ENCODE measurements at regions not wholly inside any gene's neighbourhood (a gene's known extent, or its start where the extent isn't known, plus 50 kb on each side); places are given as distances from the start of the nearest gene placed in this dataset.

GRCh38 chr18:78679031-78679430 lies 300.6 kb upstream of the SALL3 start:
- Histone ChIP-seq H3K27me3 (ENCODE audit: control insufficient read depth in 1 of 2, insufficient read depth in 2 of 2, low read length in 2 of 2) (no peaks in the 10 kb centered on the region), H3K27ac (ENCODE audit: low read depth, low read length) (no peak overlapping the region), H3K36me3 (ENCODE audit: control insufficient read depth in 1 of 2, insufficient read depth in 2 of 2, low read length in 2 of 2) (no peaks in the 10 kb centered on the region), H3K4me3 (ENCODE audit: low read depth in 1 of 2, low read length in 2 of 2) (no peak overlapping the region), H3K9ac (ENCODE audit: low read depth in 1 of 2, low read length in 2 of 2) (no peak overlapping the region), H3K9me3 (ENCODE audit: control insufficient read depth in 1 of 2, low read length in 2 of 2) (no peaks in the 10 kb centered on the region), H3K4me1 (ENCODE audit: control insufficient read depth in 1 of 2, insufficient read depth in 2 of 2, low read length in 2 of 2) (no peaks in the 10 kb centered on the region)

GRCh38 chr18:78679613-78680260 lies 299.9 kb upstream of the SALL3 start:
- no peak overlapping the region for H3K27ac ChIP-seq (ENCODE audit: low read depth, low read length)
- no peaks in the 10 kb centered on the region for H3K4me1 ChIP-seq (ENCODE audit: control insufficient read depth in 1 of 2, insufficient read depth in 2 of 2, low read length in 2 of 2)
- H3K4me3 ChIP-seq (ENCODE audit: low read depth in 1 of 2, low read length in 2 of 2) = no peak overlapping the region
- no peaks in the 10 kb centered on the region for H3K9me3 ChIP-seq (ENCODE audit: control insufficient read depth in 1 of 2, low read length in 2 of 2)
- no peaks in the 10 kb centered on the region for H3K36me3 ChIP-seq (ENCODE audit: control insufficient read depth in 1 of 2, insufficient read depth in 2 of 2, low read length in 2 of 2)
- H3K9ac ChIP-seq (ENCODE audit: low read depth in 1 of 2, low read length in 2 of 2) = no peak overlapping the region
- no peaks in the 10 kb centered on the region for H3K27me3 ChIP-seq (ENCODE audit: control insufficient read depth in 1 of 2, insufficient read depth in 2 of 2, low read length in 2 of 2)

- Histone ChIP-seq H3K4me1 (ENCODE audit: control insufficient read depth in 1 of 2, insufficient read depth in 2 of 2, low read length in 2 of 2) (no peaks in the 10 kb centered on the region), H3K27ac (ENCODE audit: low read depth, low read length) (no peak overlapping the region), H3K9me3 (ENCODE audit: control insufficient read depth in 1 of 2, low read length in 2 of 2) (no peaks in the 10 kb centered on the region), H3K4me3 (ENCODE audit: low read depth in 1 of 2, low read length in 2 of 2) (no peak overlapping the region), H3K36me3 (ENCODE audit: control insufficient read depth in 1 of 2, insufficient read depth in 2 of 2, low read length in 2 of 2) (no peaks in the 10 kb centered on the region), H3K27me3 (ENCODE audit: control insufficient read depth in 1 of 2, insufficient read depth in 2 of 2, low read length in 2 of 2) (no peaks in the 10 kb centered on the region), H3K9ac (ENCODE audit: low read depth in 1 of 2, low read length in 2 of 2) (no peak overlapping the region)
Observed at GRCh38 chr18:78681396-78681795, 298.2 kb upstream of the SALL3 start.

- H3K27me3 ChIP-seq (ENCODE audit: control insufficient read depth in 1 of 2, insufficient read depth in 2 of 2, low read length in 2 of 2) = no peaks in the 10 kb centered on the region
- H3K4me1 ChIP-seq (ENCODE audit: control insufficient read depth in 1 of 2, insufficient read depth in 2 of 2, low read length in 2 of 2) = no peaks in the 10 kb centered on the region
- H3K27ac ChIP-seq (ENCODE audit: low read depth, low read length) = no peak overlapping the region
- no peaks in the 10 kb centered on the region for H3K36me3 ChIP-seq (ENCODE audit: control insufficient read depth in 1 of 2, insufficient read depth in 2 of 2, low read length in 2 of 2)
- no peak overlapping the region for H3K9ac ChIP-seq (ENCODE audit: low read depth in 1 of 2, low read length in 2 of 2)
- no peak overlapping the region for H3K4me3 ChIP-seq (ENCODE audit: low read depth in 1 of 2, low read length in 2 of 2)
- H3K9me3 ChIP-seq (ENCODE audit: control insufficient read depth in 1 of 2, low read length in 2 of 2) = no peaks in the 10 kb centered on the region
Observed at GRCh38 chr18:78681934-78682333, 297.7 kb upstream of the SALL3 start.

GRCh38 chr18:78682716-78683115 lies 296.9 kb upstream of the SALL3 start:
- Histone ChIP-seq H3K27me3 (ENCODE audit: control insufficient read depth in 1 of 2, insufficient read depth in 2 of 2, low read length in 2 of 2) (no peaks in the 10 kb centered on the region), H3K9me3 (ENCODE audit: control insufficient read depth in 1 of 2, low read length in 2 of 2) (no peaks in the 10 kb centered on the region), H3K36me3 (ENCODE audit: control insufficient read depth in 1 of 2, insufficient read depth in 2 of 2, low read length in 2 of 2) (no peaks in the 10 kb centered on the region), H3K9ac (ENCODE audit: low read depth in 1 of 2, low read length in 2 of 2) (no peak overlapping the region), H3K27ac (ENCODE audit: low read depth, low read length) (no peak overlapping the region), H3K4me1 (ENCODE audit: control insufficient read depth in 1 of 2, insufficient read depth in 2 of 2, low read length in 2 of 2) (no peaks in the 10 kb centered on the region), H3K4me3 (ENCODE audit: low read depth in 1 of 2, low read length in 2 of 2) (no peak overlapping the region)

- Histone ChIP-seq H3K27me3 (ENCODE audit: control insufficient read depth in 1 of 2, insufficient read depth in 2 of 2, low read length in 2 of 2) (no peaks in the 10 kb centered on the region), H3K9ac (ENCODE audit: low read depth in 1 of 2, low read length in 2 of 2) (no peak overlapping the region), H3K4me3 (ENCODE audit: low read depth in 1 of 2, low read length in 2 of 2) (no peak overlapping the region), H3K4me1 (ENCODE audit: control insufficient read depth in 1 of 2, insufficient read depth in 2 of 2, low read length in 2 of 2) (no peaks in the 10 kb centered on the region), H3K27ac (ENCODE audit: low read depth, low read length) (no peak overlapping the region), H3K36me3 (ENCODE audit: control insufficient read depth in 1 of 2, insufficient read depth in 2 of 2, low read length in 2 of 2) (no peaks in the 10 kb centered on the region), H3K9me3 (ENCODE audit: control insufficient read depth in 1 of 2, low read length in 2 of 2) (no peaks in the 10 kb centered on the region)
Observed at GRCh38 chr18:78683191-78684010, 296.2 kb upstream of the SALL3 start.

- Histone ChIP-seq H3K27me3 (ENCODE audit: control insufficient read depth in 1 of 2, insufficient read depth in 2 of 2, low read length in 2 of 2) (no peaks in the 10 kb centered on the region), H3K27ac (ENCODE audit: low read depth, low read length) (no peak overlapping the region), H3K36me3 (ENCODE audit: control insufficient read depth in 1 of 2, insufficient read depth in 2 of 2, low read length in 2 of 2) (no peaks in the 10 kb centered on the region), H3K9ac (ENCODE audit: low read depth in 1 of 2, low read length in 2 of 2) (no peak overlapping the region), H3K9me3 (ENCODE audit: control insufficient read depth in 1 of 2, low read length in 2 of 2) (no peaks in the 10 kb centered on the region), H3K4me3 (ENCODE audit: low read depth in 1 of 2, low read length in 2 of 2) (no peak overlapping the region), H3K4me1 (ENCODE audit: control insufficient read depth in 1 of 2, insufficient read depth in 2 of 2, low read length in 2 of 2) (no peaks in the 10 kb centered on the region)
Observed at GRCh38 chr18:78685250-78685979, 294.2 kb upstream of the SALL3 start.

GRCh38 chr18:78685980-78686530 lies 293.6 kb upstream of the SALL3 start:
- H3K27me3 ChIP-seq (ENCODE audit: control insufficient read depth in 1 of 2, insufficient read depth in 2 of 2, low read length in 2 of 2) = no peaks in the 10 kb centered on the region
- no peak overlapping the region for H3K4me3 ChIP-seq (ENCODE audit: low read depth in 1 of 2, low read length in 2 of 2)

GRCh38 chr18:78686976-78687685 lies 292.5 kb upstream of the SALL3 start:
- peaks cover 6 to 7% of the 10 kb centered on the region in 2 donors for H3K4me1 ChIP-seq (ENCODE audit: control insufficient read depth in 1 of 2, insufficient read depth in 2 of 2, low read length in 2 of 2)

More at GRCh38 chr18:78685980-78686530, 293.6 kb upstream of the SALL3 start:
- Histone ChIP-seq H3K4me1 (ENCODE audit: control insufficient read depth in 1 of 2, insufficient read depth in 2 of 2, low read length in 2 of 2) (no peaks in the 10 kb centered on the region), H3K9me3 (ENCODE audit: control insufficient read depth in 1 of 2, low read length in 2 of 2) (no peaks in the 10 kb centered on the region), H3K36me3 (ENCODE audit: control insufficient read depth in 1 of 2, insufficient read depth in 2 of 2, low read length in 2 of 2) (no peaks in the 10 kb centered on the region), H3K27ac (ENCODE audit: low read depth, low read length) (no peak overlapping the region), H3K9ac (ENCODE audit: low read depth in 1 of 2, low read length in 2 of 2) (no peak overlapping the region)

More at GRCh38 chr18:78686976-78687685, 292.5 kb upstream of the SALL3 start:
- no peaks in the 10 kb centered on the region for H3K9me3 ChIP-seq (ENCODE audit: control insufficient read depth in 1 of 2, low read length in 2 of 2)
- no peak overlapping the region for H3K27ac ChIP-seq (ENCODE audit: low read depth, low read length)
- H3K4me3 ChIP-seq (ENCODE audit: low read depth in 1 of 2, low read length in 2 of 2) = no peak overlapping the region
- H3K27me3 ChIP-seq (ENCODE audit: control insufficient read depth in 1 of 2, insufficient read depth in 2 of 2, low read length in 2 of 2) = no peaks in the 10 kb centered on the region
- no peaks in the 10 kb centered on the region for H3K36me3 ChIP-seq (ENCODE audit: control insufficient read depth in 1 of 2, insufficient read depth in 2 of 2, low read length in 2 of 2)
- H3K9ac ChIP-seq (ENCODE audit: low read depth in 1 of 2, low read length in 2 of 2) = no peak overlapping the region

Measured in duodenal mucosa (tissue), 2 donors.